ENCODE measurements at regions not wholly inside any gene's neighbourhood (a gene's known extent, or its start where the extent isn't known, plus 50 kb on each side); places are given as distances from the start of the nearest gene placed in this dataset.

- Histone ChIP-seq H3K36me3 (ENCODE audit: control insufficient read depth, insufficient read depth, low read length) (no peaks in the 10 kb centered on the region), H3K27me3 (ENCODE audit: control insufficient read depth, insufficient read depth, low read length) (no peaks in the 10 kb centered on the region)
- no peaks in the 10 kb centered on the region for H3K27me3 Mint-ChIP-seq (ENCODE audit: low read depth in 2 of 2)
Measured at GRCh38 chrX:96449896-96450295, 234.7 kb upstream of the DIAPH2 start.

GRCh38 chrX:96453139-96453538 is 231.5 kb upstream of the DIAPH2 start:
- DNase-seq = no peak
- ATAC-seq = no peak
- Histone ChIP-seq H3K27ac (ENCODE audit: low read length) (no peak overlapping the region), H3K36me3 (ENCODE audit: control insufficient read depth, insufficient read depth, low read length) (no peaks in the 10 kb centered on the region), H3K9me3 (ENCODE audit: control insufficient read depth, insufficient read depth, low read length) (no peaks in the 10 kb centered on the region), H3K4me3 (ENCODE audit: low read length) (no peak overlapping the region), H3K27me3 (ENCODE audit: control insufficient read depth, insufficient read depth, low read length) (no peaks in the 10 kb centered on the region), H3K4me1 (ENCODE audit: control insufficient read depth, insufficient read depth, low read length) (no peaks in the 10 kb centered on the region)
- TF ChIP-seq CTCF (IDR thresholded peaks at IDR 0.05) = no peak
- intact Hi-C loops (cut with micrococcal nuclease) = no loop called here
- WGBS (ENCODE audit: insufficient coverage) = 48% methylated on average over 2 of the region's 3 CpGs
- Mint-ChIP-seq H3K27me3 (ENCODE audit: low read depth in 2 of 2) (no peaks in the 10 kb centered on the region), H3K27ac (no peak overlapping the region), H3K9me3 (no peaks in the 10 kb centered on the region), H3K4me1 (no peaks in the 10 kb centered on the region), H3K36me3 (no peaks in the 10 kb centered on the region), H3K4me3 (no peak overlapping the region)

More at GRCh38 chrX:96449896-96450295, 234.7 kb upstream of the DIAPH2 start:
- Mint-ChIP-seq H3K27ac (no peak overlapping the region), H3K4me3 (no peak overlapping the region), H3K4me1 (no peaks in the 10 kb centered on the region), H3K9me3 (no peaks in the 10 kb centered on the region), H3K36me3 (no peaks in the 10 kb centered on the region)
- intact Hi-C loops (cut with micrococcal nuclease) = no loop called here
- ATAC-seq (no peak), DNase-seq (no peak)
- Histone ChIP-seq H3K27ac (ENCODE audit: low read length) (no peak overlapping the region), H3K4me1 (ENCODE audit: control insufficient read depth, insufficient read depth, low read length) (no peaks in the 10 kb centered on the region), H3K9me3 (ENCODE audit: control insufficient read depth, insufficient read depth, low read length) (no peaks in the 10 kb centered on the region), H3K4me3 (ENCODE audit: low read length) (no peak overlapping the region)
- no peak for TF ChIP-seq CTCF (IDR thresholded peaks at IDR 0.05)

GRCh38 chrX:96455078-96455477 is 229.6 kb upstream of the DIAPH2 start:
- Histone ChIP-seq H3K27ac (ENCODE audit: low read length) (no peak overlapping the region), H3K27me3 (ENCODE audit: control insufficient read depth, insufficient read depth, low read length) (no peaks in the 10 kb centered on the region), H3K4me3 (ENCODE audit: low read length) (no peak overlapping the region), H3K4me1 (ENCODE audit: control insufficient read depth, insufficient read depth, low read length) (no peaks in the 10 kb centered on the region), H3K36me3 (ENCODE audit: control insufficient read depth, insufficient read depth, low read length) (no peaks in the 10 kb centered on the region), H3K9me3 (ENCODE audit: control insufficient read depth, insufficient read depth, low read length) (no peaks in the 10 kb centered on the region)
- no CpG with 5 or more reads among the region's 3 CpGs for WGBS (ENCODE audit: insufficient coverage)
- intact Hi-C loops (cut with micrococcal nuclease) = no loop called here
- no peak for DNase-seq
- H3K9me3 Mint-ChIP-seq = no peaks in the 10 kb centered on the region
- H3K27me3 Mint-ChIP-seq (ENCODE audit: low read depth in 2 of 2) = no peaks in the 10 kb centered on the region
- H3K36me3 Mint-ChIP-seq = no peaks in the 10 kb centered on the region
- no peak for ATAC-seq
- TF ChIP-seq CTCF (IDR thresholded peaks at IDR 0.05) = no peak
- no peaks in the 10 kb centered on the region for H3K4me1 Mint-ChIP-seq
- H3K4me3 Mint-ChIP-seq = no peak overlapping the region
- no peak overlapping the region for H3K27ac Mint-ChIP-seq

- intact Hi-C loops (cut with micrococcal nuclease) = no loop called here
- Histone ChIP-seq H3K4me3 (ENCODE audit: low read length) (no peak overlapping the region), H3K4me1 (ENCODE audit: control insufficient read depth, insufficient read depth, low read length) (no peaks in the 10 kb centered on the region), H3K27me3 (ENCODE audit: control insufficient read depth, insufficient read depth, low read length) (no peaks in the 10 kb centered on the region), H3K36me3 (ENCODE audit: control insufficient read depth, insufficient read depth, low read length) (no peaks in the 10 kb centered on the region), H3K9me3 (ENCODE audit: control insufficient read depth, insufficient read depth, low read length) (no peaks in the 10 kb centered on the region), H3K27ac (ENCODE audit: low read length) (no peak overlapping the region)
- DNase-seq (no peak), ATAC-seq (no peak)
- no peak overlapping the region for H3K4me3 Mint-ChIP-seq
- 87% methylated on average over 13 of the region's 16 CpGs for WGBS (ENCODE audit: insufficient coverage)
- no peak overlapping the region for H3K27ac Mint-ChIP-seq
- no peak for TF ChIP-seq CTCF (IDR thresholded peaks at IDR 0.05)
- no peaks in the 10 kb centered on the region for H3K27me3 Mint-ChIP-seq (ENCODE audit: low read depth in 2 of 2)
- H3K36me3 Mint-ChIP-seq = no peaks in the 10 kb centered on the region
- no peaks in the 10 kb centered on the region for H3K4me1 Mint-ChIP-seq
- no peaks in the 10 kb centered on the region for H3K9me3 Mint-ChIP-seq
Measured at GRCh38 chrX:96464880-96465558, 219.6 kb upstream of the DIAPH2 start.
